HepG2 (cell line): ENCODE measurements at regions not wholly inside any gene's neighbourhood (a gene's known extent, or its start where the extent isn't known, plus 50 kb on each side); places are given as distances from the start of the nearest gene placed in this dataset.

ENCODE experiments used
- ATAC-seq: fragments of 200-7000 bp; cut with Tn5 transposase; 3 replicates; pipeline ENCODE4 v1.9.1; 2020; ENCODE audit warnings: mild to moderate bottlenecking, moderate library complexity
- BruUV-seq: library from RNA; stranded (reverse); fragments of 400-500 nt; replicated peaks from 2 replicates; lab custom pipeline; 2021; lab: Mats Ljungman, UMichigan
- CTCF ChIA-PET: fragments of 300-600 bp; formaldehyde crosslinking; extraction: SDS; loops from one replicate; lab custom pipeline; 2021; ENCODE audit warnings: low total read pairs, inconsistent platforms, low intra/inter-chr PET ratio; lab: Yijun Ruan, JAX
- POLR2A ChIA-PET: fragments of 350-600 bp; sonication (Branson Sonifier 250); formaldehyde crosslinking; loops from one replicate; lab custom pipeline; 2020; ENCODE audit warnings: antibody characterized with exemption, inconsistent platforms; lab: Yijun Ruan, JAX
- DNase-seq: peaks from one replicate; pipeline ENCODE4 v3.0.0-alpha.2; 2015; ENCODE audit warnings: low spot score
- FAIRE-seq: peaks from 3 replicates; lab custom pipeline; 2011; peaks lifted over from hg19 to GRCh38; lab: Jason Lieb, UNC
- H2AFZ ChIP-seq: one replicate; pipeline ENCODE4 v1.6.1; 2011; ENCODE audit warnings: low read length, inconsistent platforms
- H3K27ac ChIP-seq: fragments of 300-600 bp; 3 replicates; pipeline ENCODE4 v1.8.0; 2011; ENCODE audit warnings: mixed run types, mild to moderate bottlenecking, mixed read lengths, low read length, inconsistent platforms; ENCODE audit not compliant: insufficient read depth; ENCODE audit errors: extremely low read length
- H3K27me3 ChIP-seq, 2 experiments: fragments of 200-600 bp in 1 of 2; 2 replicates in 1 of 2; 3 replicates in 1 of 2; pipeline versions ENCODE4 v1.6.0 to v1.8.0; 2011; ENCODE audit warnings: low read length in 2 of 2, mild to moderate bottlenecking in 2 of 2, moderate library complexity in 2 of 2, inconsistent platforms in 1 of 2; ENCODE audit not compliant: insufficient read depth in 2 of 2, control insufficient read depth in 1 of 2
- H3K36me3 ChIP-seq, 2 experiments: fragments of 200-600 bp in 1 of 2; replicated peaks in 1 of 2; 2 replicates in 1 of 2; 3 replicates in 1 of 2; pipeline versions ENCODE4 v1.5.1 to v1.8.0; 2011; ENCODE audit warnings: low read length in 2 of 2, inconsistent platforms in 1 of 2; ENCODE audit not compliant: insufficient read depth in 2 of 2, control insufficient read depth in 1 of 2
- H3K4me1 ChIP-seq: 2 replicates; pipeline ENCODE4 v1.5.1; 2012; ENCODE audit warnings: low read length, inconsistent platforms; ENCODE audit not compliant: insufficient read depth
- H3K4me2 ChIP-seq: 2 replicates; pipeline ENCODE4 v1.6.0; 2011; ENCODE audit warnings: low read depth, low read length, inconsistent platforms
- H3K4me3 ChIP-seq, 3 experiments: fragments of 200-600 bp in 1 of 3; sonication (generic), shearing (Covaris generic) in 1 of 3; replicated peaks in 1 of 3; 2 replicates each; pipeline ENCODE4 v1.5.1; 2011 to 2016; ENCODE audit warnings: low read length in 3 of 3, inconsistent platforms in 2 of 3, low read depth in 2 of 3, mild to moderate bottlenecking in 2 of 3, control low read depth in 1 of 3, mixed read lengths in 1 of 3; ENCODE audit not compliant: insufficient read depth in 1 of 3
- H3K79me2 ChIP-seq: one replicate; pipeline ENCODE4 v1.6.1; 2011; ENCODE audit warnings: low read length, inconsistent platforms; ENCODE audit not compliant: insufficient read depth
- H3K9ac ChIP-seq: 2 replicates; pipeline ENCODE4 v1.6.0; 2011; ENCODE audit warnings: mild to moderate bottlenecking, low read depth, low read length, inconsistent platforms; ENCODE audit not compliant: insufficient read depth
- H3K9me3 ChIP-seq: 2 replicates; pipeline ENCODE4 v1.5.1; 2012; ENCODE audit warnings: mild to moderate bottlenecking, low read length
- H4K20me1 ChIP-seq: 2 replicates; pipeline ENCODE4 v1.6.0; 2011; ENCODE audit warnings: inconsistent platforms, mild to moderate bottlenecking, low read length, moderate library complexity; ENCODE audit not compliant: insufficient read depth
- ELF4 ChIP-seq: sonication (generic); formaldehyde crosslinking; IDR thresholded peaks from 2 replicates; pipeline ENCODE4 v1.5.0; 2020; ENCODE audit warnings: missing genetic modification reagents, mild to moderate bottlenecking, moderate library complexity, borderline replicate concordance
- GZF1 ChIP-seq: sonication (generic); formaldehyde crosslinking; IDR thresholded peaks from 2 replicates; pipeline ENCODE4 v1.5.1; 2020; ENCODE audit warnings: mild to moderate bottlenecking, missing genetic modification reagents
- KDM4B ChIP-seq: sonication (generic); formaldehyde crosslinking; IDR thresholded peaks from 2 replicates; pipeline ENCODE4 v1.4.0; 2020; ENCODE audit warnings: missing genetic modification reagents
- PHF21A ChIP-seq: sonication (generic); formaldehyde crosslinking; IDR thresholded peaks from 2 replicates; pipeline ENCODE4 v1.5.0; 2020; ENCODE audit warnings: mild to moderate bottlenecking, missing genetic modification reagents
- THAP7 ChIP-seq: sonication (generic); formaldehyde crosslinking; IDR thresholded peaks from 2 replicates; pipeline ENCODE4 v1.8.1; 2023; ENCODE audit warnings: mild to moderate bottlenecking, missing genetic modification reagents
- TMF1 ChIP-seq: sonication (generic); formaldehyde crosslinking; IDR thresholded peaks from 2 replicates; pipeline ENCODE4 v1.8.1; 2022; ENCODE audit warnings: low read depth, missing genetic modification reagents
- ZFP36L2 ChIP-seq: sonication (generic); formaldehyde crosslinking; IDR thresholded peaks from 2 replicates; pipeline ENCODE4 v1.4.0; 2020; ENCODE audit warnings: missing genetic modification reagents
- ZNF230 ChIP-seq: sonication (generic); formaldehyde crosslinking; IDR thresholded peaks from 2 replicates; pipeline ENCODE4 v1.4.0; 2020; ENCODE audit warnings: mild to moderate bottlenecking, missing genetic modification reagents
- ZNF251 ChIP-seq: sonication (generic); formaldehyde crosslinking; IDR thresholded peaks from 2 replicates; pipeline ENCODE4 v1.9.0; 2021; ENCODE audit warnings: mild to moderate bottlenecking, missing genetic modification reagents
- ZNF333 ChIP-seq: sonication (generic); formaldehyde crosslinking; IDR thresholded peaks from 2 replicates; pipeline ENCODE4 v1.4.0; 2020; ENCODE audit warnings: mild to moderate bottlenecking, missing genetic modification reagents, borderline replicate concordance
- ZNF431 ChIP-seq: sonication (generic); formaldehyde crosslinking; IDR thresholded peaks from 2 replicates; pipeline ENCODE4 v1.9.0; 2022; ENCODE audit warnings: missing genetic modification reagents, low read depth, mild to moderate bottlenecking, borderline replicate concordance
- ZNF766 ChIP-seq: sonication (generic); formaldehyde crosslinking; IDR thresholded peaks from 2 replicates; pipeline ENCODE4 v1.5.0; 2020; ENCODE audit warnings: missing genetic modification reagents, borderline replicate concordance
- ZNF839 ChIP-seq: sonication (generic); formaldehyde crosslinking; IDR thresholded peaks from 2 replicates; pipeline ENCODE4 v1.4.0; 2020; ENCODE audit warnings: missing genetic modification reagents, mild to moderate bottlenecking, borderline replicate concordance
- WGBS: methylation state at CpG from one replicate; pipeline ENCODE4 v1.1.6; 2017; ENCODE audit warnings: low lambda C conversion rate; 5-methylcytosine and 5-hydroxymethylcytosine counted together
- in situ Hi-C: cut with HindIII; loops from 2 replicates; pipeline ENCODE4 v1.10.0; 2017; ENCODE audit warnings: low pct_unique_long_range_greater_than_20kb; ENCODE audit not compliant: extremely low pct_ligation_motif_present
- intact Hi-C: fragments of 100-400 bp; cut with micrococcal nuclease; formaldehyde crosslinking; loops from one replicate; pipeline ENCODE4 v1.10.0; 2022; ENCODE audit not compliant: unreplicated experiment
- TF ChIP-seq, protein P1 (sequence below), 2 experiments: IDR thresholded peaks; 2 replicates each; pipeline ENCODE4 v1.6.1; 2011 to 2012; ENCODE audit warnings: low read length in 2 of 2, borderline replicate concordance in 1 of 2, low read depth in 1 of 2, mild to moderate bottlenecking in 1 of 2, moderate library complexity in 1 of 2
- TF ChIP-seq, protein P2 (sequence below), 2 experiments: sonication (generic) in 1 of 2; formaldehyde crosslinking in 1 of 2; IDR thresholded peaks; 2 replicates each; pipeline versions ENCODE4 v1.4.0 to v1.6.1; 2016 to 2020; ENCODE audit warnings: borderline replicate concordance in 1 of 2, low read depth in 1 of 2, mild to moderate bottlenecking in 1 of 2, missing genetic modification reagents in 1 of 2
- TF ChIP-seq, protein P3 (sequence below): sonication (generic); formaldehyde crosslinking; conservative IDR thresholded peaks from 2 replicates; pipeline ENCODE4 v1.4.0; 2020; ENCODE audit warnings: missing genetic modification reagents

GRCh38 chr5:73328640-73329039, 119.9 kb downstream of the FOXD1 start:
- WGBS: 100% methylated on average over 1 of the region's 1 CpG
- Histone ChIP-seq H3K9ac (no peak overlapping the region), H2AFZ (no peak overlapping the region), H3K4me2 (no peak overlapping the region), H3K4me1 (no peaks in the 10 kb centered on the region), H4K20me1 (no peaks in the 10 kb centered on the region), H3K79me2 (no peaks in the 10 kb centered on the region), H3K4me3 (no peak overlapping the region), H3K36me3 (no peaks in the 10 kb centered on the region), H3K27ac (no peak overlapping the region), H3K27me3 (no peaks in the 10 kb centered on the region; a peak in 2 of 5 replicates), H3K9me3 (no peaks in the 10 kb centered on the region)
- in situ Hi-C loops: no loop called here
- ATAC-seq: no peak
- BruUV-seq: no TSS peak
- ChIA-PET CTCF (no interaction called here), POLR2A (no interaction called here)
- no peak for FAIRE-seq
- intact Hi-C loops: no loop called here
- DNase-seq: no peak
- TF ChIP-seq ZFP36L2 (CRISPR knock-in tag) (no peak), ZNF230 (CRISPR knock-in tag) (no peak), ZNF431 (CRISPR knock-in tag) (no peak), ZNF766 (CRISPR knock-in tag) (no peak), ZNF333 (CRISPR knock-in tag) (no peak), THAP7 (no peak), KDM4B (CRISPR knock-in tag) (no peak), PHF21A (CRISPR knock-in tag) (no peak), ELF4 (CRISPR knock-in tag) (no peak), GZF1 (CRISPR knock-in tag) (no peak), ZNF251 (CRISPR knock-in tag) (no peak), TMF1 (no peak), ZNF839 (no peak)
- TF ChIP-seq, protein P1, sequence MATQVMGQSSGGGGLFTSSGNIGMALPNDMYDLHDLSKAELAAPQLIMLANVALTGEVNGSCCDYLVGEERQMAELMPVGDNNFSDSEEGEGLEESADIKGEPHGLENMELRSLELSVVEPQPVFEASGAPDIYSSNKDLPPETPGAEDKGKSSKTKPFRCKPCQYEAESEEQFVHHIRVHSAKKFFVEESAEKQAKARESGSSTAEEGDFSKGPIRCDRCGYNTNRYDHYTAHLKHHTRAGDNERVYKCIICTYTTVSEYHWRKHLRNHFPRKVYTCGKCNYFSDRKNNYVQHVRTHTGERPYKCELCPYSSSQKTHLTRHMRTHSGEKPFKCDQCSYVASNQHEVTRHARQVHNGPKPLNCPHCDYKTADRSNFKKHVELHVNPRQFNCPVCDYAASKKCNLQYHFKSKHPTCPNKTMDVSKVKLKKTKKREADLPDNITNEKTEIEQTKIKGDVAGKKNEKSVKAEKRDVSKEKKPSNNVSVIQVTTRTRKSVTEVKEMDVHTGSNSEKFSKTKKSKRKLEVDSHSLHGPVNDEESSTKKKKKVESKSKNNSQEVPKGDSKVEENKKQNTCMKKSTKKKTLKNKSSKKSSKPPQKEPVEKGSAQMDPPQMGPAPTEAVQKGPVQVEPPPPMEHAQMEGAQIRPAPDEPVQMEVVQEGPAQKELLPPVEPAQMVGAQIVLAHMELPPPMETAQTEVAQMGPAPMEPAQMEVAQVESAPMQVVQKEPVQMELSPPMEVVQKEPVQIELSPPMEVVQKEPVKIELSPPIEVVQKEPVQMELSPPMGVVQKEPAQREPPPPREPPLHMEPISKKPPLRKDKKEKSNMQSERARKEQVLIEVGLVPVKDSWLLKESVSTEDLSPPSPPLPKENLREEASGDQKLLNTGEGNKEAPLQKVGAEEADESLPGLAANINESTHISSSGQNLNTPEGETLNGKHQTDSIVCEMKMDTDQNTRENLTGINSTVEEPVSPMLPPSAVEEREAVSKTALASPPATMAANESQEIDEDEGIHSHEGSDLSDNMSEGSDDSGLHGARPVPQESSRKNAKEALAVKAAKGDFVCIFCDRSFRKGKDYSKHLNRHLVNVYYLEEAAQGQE (IDR thresholded peaks at IDR 0.05; ENCODE audit: borderline replicate concordance in 1 of 2, low read depth in 1 of 2, low read length in 2 of 2): no peak
- TF ChIP-seq, protein P2, sequence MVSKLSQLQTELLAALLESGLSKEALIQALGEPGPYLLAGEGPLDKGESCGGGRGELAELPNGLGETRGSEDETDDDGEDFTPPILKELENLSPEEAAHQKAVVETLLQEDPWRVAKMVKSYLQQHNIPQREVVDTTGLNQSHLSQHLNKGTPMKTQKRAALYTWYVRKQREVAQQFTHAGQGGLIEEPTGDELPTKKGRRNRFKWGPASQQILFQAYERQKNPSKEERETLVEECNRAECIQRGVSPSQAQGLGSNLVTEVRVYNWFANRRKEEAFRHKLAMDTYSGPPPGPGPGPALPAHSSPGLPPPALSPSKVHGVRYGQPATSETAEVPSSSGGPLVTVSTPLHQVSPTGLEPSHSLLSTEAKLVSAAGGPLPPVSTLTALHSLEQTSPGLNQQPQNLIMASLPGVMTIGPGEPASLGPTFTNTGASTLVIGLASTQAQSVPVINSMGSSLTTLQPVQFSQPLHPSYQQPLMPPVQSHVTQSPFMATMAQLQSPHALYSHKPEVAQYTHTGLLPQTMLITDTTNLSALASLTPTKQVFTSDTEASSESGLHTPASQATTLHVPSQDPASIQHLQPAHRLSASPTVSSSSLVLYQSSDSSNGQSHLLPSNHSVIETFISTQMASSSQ (IDR thresholded peaks at IDR 0.05; ENCODE audit: low read depth): no peak
- TF ChIP-seq, protein P2 (CRISPR knock-in tag; IDR thresholded peaks at IDR 0.05; ENCODE audit: borderline replicate concordance): no peak
- TF ChIP-seq, protein P3, sequence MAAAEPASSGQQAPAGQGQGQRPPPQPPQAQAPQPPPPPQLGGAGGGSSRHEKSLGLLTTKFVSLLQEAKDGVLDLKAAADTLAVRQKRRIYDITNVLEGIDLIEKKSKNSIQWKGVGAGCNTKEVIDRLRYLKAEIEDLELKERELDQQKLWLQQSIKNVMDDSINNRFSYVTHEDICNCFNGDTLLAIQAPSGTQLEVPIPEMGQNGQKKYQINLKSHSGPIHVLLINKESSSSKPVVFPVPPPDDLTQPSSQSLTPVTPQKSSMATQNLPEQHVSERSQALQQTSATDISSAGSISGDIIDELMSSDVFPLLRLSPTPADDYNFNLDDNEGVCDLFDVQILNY: no peak
